AG09309 (cell line): ENCODE measurements at regions not wholly inside any gene's neighbourhood (a gene's known extent, or its start where the extent isn't known, plus 50 kb on each side); places are given as distances from the start of the nearest gene placed in this dataset.

Source experiments
- DNase-seq: peaks from one replicate; pipeline ENCODE4 v3.0.0-alpha.2; 2010; ENCODE audit warnings: low read depth
- H3K4me3 ChIP-seq: 2 replicates; pipeline ENCODE4 v1.5.1; 2011; ENCODE audit warnings: mild to moderate bottlenecking, low read depth, low read length, moderate library complexity; ENCODE audit not compliant: control insufficient read depth
- CTCF ChIP-seq: IDR thresholded peaks from 2 replicates; pipeline ENCODE4 v1.5.1; 2011; ENCODE audit warnings: mild to moderate bottlenecking, low read depth, low read length, inconsistent platforms; ENCODE audit not compliant: insufficient read depth, control insufficient read depth; ENCODE audit errors: missing control alignments

GRCh38 chr4:58214376-58214775, 1104.2 kb upstream of the IGFBP7 start:
- TF ChIP-seq CTCF, result no peak
- H3K4me3 ChIP-seq, result no peak overlapping the region
- no peak for DNase-seq

GRCh38 chr4:58209551-58209950, 1099.4 kb upstream of the IGFBP7 start:
- TF ChIP-seq CTCF, result no peak
- DNase-seq, result no peak
- H3K4me3 ChIP-seq, result no peak overlapping the region

- H3K4me3 ChIP-seq, result no peak overlapping the region
- no peak for DNase-seq
- TF ChIP-seq CTCF, result no peak
Observed at GRCh38 chr4:58209001-58209400, 1098.8 kb upstream of the IGFBP7 start.

- H3K4me3 ChIP-seq, result no peak overlapping the region
- TF ChIP-seq CTCF, result no peak
- no peak for DNase-seq
Observed at GRCh38 chr4:58205446-58206235, 1095.5 kb upstream of the IGFBP7 start.

- H3K4me3 ChIP-seq, result no peak overlapping the region
- no peak for TF ChIP-seq CTCF
- no peak for DNase-seq
Observed at GRCh38 chr4:58192217-58192616, 1082.0 kb upstream of the IGFBP7 start.

- no peak for DNase-seq
- H3K4me3 ChIP-seq, result no peak overlapping the region
- no peak for TF ChIP-seq CTCF
Observed at GRCh38 chr4:58191109-58191508, 1080.9 kb upstream of the IGFBP7 start.
